Smooth muscle cell (in vitro differentiated cells): ENCODE measurements at regions not wholly inside any gene's neighbourhood (a gene's known extent, or its start where the extent isn't known, plus 50 kb on each side); places are given as distances from the start of the nearest gene placed in this dataset.
"Not testable (repeated sequence)": the region's sequence is repeated elsewhere in the genome, so short reads cannot be mapped to it uniquely, and the experiment has no call there.

Experiments
- DNase-seq: peaks from one replicate; lab custom pipeline; 2025; ENCODE audit not compliant: unreplicated experiment; lab: John Stamatoyannopoulos, UW
- H2AFZ ChIP-seq: fragments of 200-600 bp; sonication (generic); 2 replicates; pipeline ENCODE4 v1.6.0; 2016; ENCODE audit warnings: antibody characterized with exemption, low read depth, mild to moderate bottlenecking
- H3F3A ChIP-seq: fragments of 200-600 bp; sonication (generic); 2 replicates; pipeline ENCODE4 v1.6.0; 2017; ENCODE audit warnings: antibody characterized with exemption, low read depth
- H3K27ac ChIP-seq: fragments of 200-600 bp; sonication (generic); 2 replicates; pipeline ENCODE4 v1.5.1; 2016; ENCODE audit warnings: low read depth, mild to moderate bottlenecking
- H3K27me3 ChIP-seq: fragments of 200-600 bp; sonication (generic); 2 replicates; pipeline ENCODE4 v1.6.1; 2016; ENCODE audit warnings: low read depth, mild to moderate bottlenecking
- H3K36me3 ChIP-seq: fragments of 200-600 bp; sonication (generic); 2 replicates; pipeline ENCODE4 v1.5.1; 2016; ENCODE audit warnings: low read depth
- H3K4me1 ChIP-seq: fragments of 200-600 bp; sonication (generic); 2 replicates; pipeline ENCODE4 v1.5.1; 2016; ENCODE audit warnings: low read depth
- H3K4me2 ChIP-seq: fragments of 200-600 bp; sonication (generic); 2 replicates; pipeline ENCODE4 v1.6.0; 2016; ENCODE audit warnings: mild to moderate bottlenecking
- H3K4me3 ChIP-seq: fragments of 200-600 bp; sonication (generic); 2 replicates; pipeline ENCODE4 v1.5.1; 2016; ENCODE audit warnings: mild to moderate bottlenecking
- H3K79me2 ChIP-seq: fragments of 200-600 bp; sonication (generic); 2 replicates; pipeline ENCODE4 v1.6.0; 2016; ENCODE audit warnings: low read depth, mild to moderate bottlenecking
- H3K9ac ChIP-seq: fragments of 200-600 bp; sonication (generic); 2 replicates; pipeline ENCODE4 v1.6.0; 2016; ENCODE audit warnings: low read depth
- H3K9me3 ChIP-seq: fragments of 200-600 bp; sonication (generic); replicated peaks from 2 replicates; pipeline ENCODE4 v1.5.1; 2016; ENCODE audit warnings: low read depth
- H4K20me1 ChIP-seq: fragments of 200-600 bp; sonication (generic); 2 replicates; pipeline ENCODE4 v1.6.0; 2016; ENCODE audit warnings: low read depth
- WGBS: methylation state at CpG from one replicate; pipeline ENCODE4 v1.1.7; 2016; ENCODE audit warnings: low lambda C conversion rate; 5-methylcytosine and 5-hydroxymethylcytosine counted together
- TF ChIP-seq, protein P1 (sequence below): fragments of 200-600 bp; sonication (generic); IDR thresholded peaks from 2 replicates; pipeline ENCODE4 v1.5.1; 2017; ENCODE audit warnings: borderline replicate concordance, mild to moderate bottlenecking, antibody characterized with exemption; ENCODE audit not compliant: insufficient read depth, poor library complexity, severe bottlenecking

DNA sequence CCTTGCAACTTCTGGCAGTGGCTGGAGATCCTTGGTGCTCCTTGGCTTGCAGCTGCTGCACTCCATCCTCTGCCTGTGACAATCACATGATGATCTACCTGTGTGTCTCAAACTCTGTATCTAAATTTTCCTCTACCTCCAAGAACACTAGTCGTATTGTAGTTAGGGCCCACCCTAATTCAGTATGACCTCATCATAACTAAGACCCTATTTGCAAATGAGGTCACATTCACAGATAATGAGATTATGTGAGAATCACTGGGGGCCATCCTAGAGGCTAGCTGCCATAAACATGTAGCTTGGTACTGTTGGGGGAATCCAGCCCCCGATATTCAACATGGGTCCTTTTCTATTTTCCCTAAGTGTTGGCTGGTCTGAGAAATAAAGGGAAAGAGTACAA lies 183.0 kb upstream of the SMLR1 start:
- no peaks in the 10 kb centered on the region for H3K27me3 ChIP-seq
- no peak overlapping the region for H3K27ac ChIP-seq
- WGBS, result 97% methylated on average over 2 of the region's 2 CpGs

DNA sequence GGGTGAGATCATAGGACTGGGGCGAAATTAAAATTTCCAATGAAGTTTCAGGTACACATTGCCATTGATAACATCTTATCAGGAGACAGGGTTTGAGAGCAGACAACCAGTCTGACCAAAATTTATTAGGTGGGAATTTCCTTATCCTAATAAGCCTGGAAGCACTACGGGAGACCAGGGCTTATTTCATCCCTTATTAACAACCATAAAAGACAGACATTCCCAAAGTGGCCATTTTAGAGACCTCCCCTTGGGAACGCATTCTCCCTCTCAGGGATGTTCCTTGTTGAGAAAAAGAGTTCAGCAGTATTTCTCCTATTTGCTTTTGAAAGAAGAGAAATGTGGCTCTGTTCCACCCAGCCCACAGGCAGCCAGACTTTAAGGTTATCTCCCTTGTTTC lies 182.4 kb upstream of the SMLR1 start:
- H3K27ac ChIP-seq, H3K9ac ChIP-seq, H3K9me3 ChIP-seq, H3K79me2 ChIP-seq, H4K20me1 ChIP-seq, H3K27me3 ChIP-seq, H2AFZ ChIP-seq, H3F3A ChIP-seq, H3K4me1 ChIP-seq, H3K4me2 ChIP-seq, DNase-seq, H3K4me3 ChIP-seq, H3K36me3 ChIP-seq: not testable (repeated sequence)
- 95% methylated on average over 3 of the region's 3 CpGs for WGBS

More for the DNA sequence above, 183.0 kb upstream of the SMLR1 start:
- Histone ChIP-seq H3K79me2 (no peaks in the 10 kb centered on the region), H3K9ac (no peak overlapping the region), H2AFZ (no peak overlapping the region), H3K4me1 (no peaks in the 10 kb centered on the region), H3K36me3 (no peaks in the 10 kb centered on the region), H3K9me3 (no peaks in the 10 kb centered on the region), H3K4me2 (no peak overlapping the region), H4K20me1 (no peaks in the 10 kb centered on the region), H3K4me3 (no peak overlapping the region), H3F3A (no peaks in the 10 kb centered on the region)
- DNase-seq, result no peak
- TF ChIP-seq, protein P1, sequence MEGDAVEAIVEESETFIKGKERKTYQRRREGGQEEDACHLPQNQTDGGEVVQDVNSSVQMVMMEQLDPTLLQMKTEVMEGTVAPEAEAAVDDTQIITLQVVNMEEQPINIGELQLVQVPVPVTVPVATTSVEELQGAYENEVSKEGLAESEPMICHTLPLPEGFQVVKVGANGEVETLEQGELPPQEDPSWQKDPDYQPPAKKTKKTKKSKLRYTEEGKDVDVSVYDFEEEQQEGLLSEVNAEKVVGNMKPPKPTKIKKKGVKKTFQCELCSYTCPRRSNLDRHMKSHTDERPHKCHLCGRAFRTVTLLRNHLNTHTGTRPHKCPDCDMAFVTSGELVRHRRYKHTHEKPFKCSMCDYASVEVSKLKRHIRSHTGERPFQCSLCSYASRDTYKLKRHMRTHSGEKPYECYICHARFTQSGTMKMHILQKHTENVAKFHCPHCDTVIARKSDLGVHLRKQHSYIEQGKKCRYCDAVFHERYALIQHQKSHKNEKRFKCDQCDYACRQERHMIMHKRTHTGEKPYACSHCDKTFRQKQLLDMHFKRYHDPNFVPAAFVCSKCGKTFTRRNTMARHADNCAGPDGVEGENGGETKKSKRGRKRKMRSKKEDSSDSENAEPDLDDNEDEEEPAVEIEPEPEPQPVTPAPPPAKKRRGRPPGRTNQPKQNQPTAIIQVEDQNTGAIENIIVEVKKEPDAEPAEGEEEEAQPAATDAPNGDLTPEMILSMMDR, result no peak

DNA sequence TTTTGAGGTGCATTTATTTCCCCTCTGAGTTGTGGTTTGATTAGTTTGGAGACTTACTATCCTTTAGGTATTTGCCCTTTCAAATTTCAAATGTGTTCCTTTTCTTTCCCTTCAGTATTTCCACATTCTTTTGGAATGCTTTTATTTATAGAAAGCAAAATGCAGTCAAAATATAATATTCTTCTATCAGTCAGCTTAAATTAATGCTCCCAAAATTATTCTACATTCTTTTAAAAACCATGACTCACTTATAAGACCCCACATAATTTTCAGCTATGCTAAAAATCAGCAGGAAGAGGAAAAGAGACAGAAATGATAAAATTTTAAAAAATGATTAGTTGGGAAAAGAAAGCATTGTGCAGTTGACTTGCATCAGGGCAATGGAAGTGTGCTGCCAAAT lies 180.0 kb upstream of the SMLR1 start:
- H2AFZ ChIP-seq, result no peak overlapping the region
- DNase-seq, result no peak

DNA sequence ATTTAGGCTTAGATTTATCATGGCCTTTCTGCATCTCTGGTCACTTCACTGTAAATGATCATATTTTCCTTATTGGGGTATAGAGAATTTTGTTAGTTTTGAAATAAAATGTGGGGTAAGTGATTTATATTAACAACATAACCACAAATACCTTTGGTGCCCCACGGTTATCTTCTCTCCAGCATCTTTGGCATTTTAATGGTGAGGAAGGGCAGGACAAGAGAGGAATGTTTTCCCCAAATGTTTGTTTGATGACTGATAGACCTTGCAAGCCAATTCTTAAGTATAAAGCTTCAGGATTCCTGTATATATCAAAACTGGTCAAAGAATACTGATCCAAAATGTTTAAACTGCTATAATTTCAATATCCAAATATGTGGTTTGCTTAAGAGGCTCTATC lies 171.6 kb upstream of the SMLR1 start:
- no peak for DNase-seq

More for the DNA sequence above, 180.0 kb upstream of the SMLR1 start:
- H3F3A ChIP-seq, result no peaks in the 10 kb centered on the region
- H3K79me2 ChIP-seq, result no peaks in the 10 kb centered on the region
- no peak overlapping the region for H3K4me2 ChIP-seq
- no peak overlapping the region for H3K27ac ChIP-seq
- H3K4me3 ChIP-seq, result no peak overlapping the region
- no peaks in the 10 kb centered on the region for H3K27me3 ChIP-seq
- no peak overlapping the region for H3K9ac ChIP-seq
- no peaks in the 10 kb centered on the region for H4K20me1 ChIP-seq
- no peaks in the 10 kb centered on the region for H3K36me3 ChIP-seq
- H3K9me3 ChIP-seq, result no peaks in the 10 kb centered on the region
- H3K4me1 ChIP-seq, result no peaks in the 10 kb centered on the region
- TF ChIP-seq, protein P1, result no peak

More for the DNA sequence above, 171.6 kb upstream of the SMLR1 start:
- WGBS, result 41% methylated on average over 1 of the region's 1 CpG
- H3K27ac ChIP-seq, result no peak overlapping the region
- H3K9me3 ChIP-seq, result no peaks in the 10 kb centered on the region
- no peak overlapping the region for H3K9ac ChIP-seq
- no peaks in the 10 kb centered on the region for H3K27me3 ChIP-seq
- TF ChIP-seq, protein P1, result no peak
- H2AFZ ChIP-seq, result no peak overlapping the region
- H3K4me2 ChIP-seq, result no peak overlapping the region
- H3K4me1 ChIP-seq, result no peaks in the 10 kb centered on the region
- no peak overlapping the region for H3K4me3 ChIP-seq
- H4K20me1 ChIP-seq, result no peaks in the 10 kb centered on the region
- H3F3A ChIP-seq, result no peaks in the 10 kb centered on the region
- H3K36me3 ChIP-seq, result no peaks in the 10 kb centered on the region
- H3K79me2 ChIP-seq, result no peaks in the 10 kb centered on the region
